A549 (cell line): ENCODE measurements at regions not wholly inside any gene's neighbourhood (a gene's known extent, or its start where the extent isn't known, plus 50 kb on each side); places are given as distances from the start of the nearest gene placed in this dataset.

Source experiments
- small RNA-seq, 6 experiments: library from RNA; depleted of rRNA; stranded (forward); fragments of <200 nt; gene quantifications; one replicate each; pipeline ENCODE3, GENCODE V24; 2012

Small RNAs in the stretch of these regions (small RNA-seq; reads per million reads assigned to genes)
- gene AL355309.1 = 0 reads per million in 6 experiments
